ENCODE measurements at regions not wholly inside any gene's neighbourhood (a gene's known extent, or its start where the extent isn't known, plus 50 kb on each side); places are given as distances from the start of the nearest gene placed in this dataset.

- DNase-seq (ENCODE audit: low read depth, low spot score), result no peak
- Histone ChIP-seq H3K79me2 (ENCODE audit: control insufficient read depth, insufficient read depth, low read length) (no peaks in the 10 kb centered on the region), H3K36me3 (ENCODE audit: control insufficient read depth in 2 of 2, extremely low read depth in 1 of 2, insufficient read depth in 2 of 2, low read length in 2 of 2) (no peaks in the 10 kb centered on the region), H3K4me1 (ENCODE audit: control insufficient read depth, extremely low read depth, insufficient read depth, low read length) (no peaks in the 10 kb centered on the region), H3K9ac (ENCODE audit: control insufficient read depth, extremely low read depth, insufficient read depth, low read length) (no peak overlapping the region), H3K9me1 (ENCODE audit: control insufficient read depth, extremely low read depth, insufficient read depth, low read length) (no peaks in the 10 kb centered on the region), H3K27ac (ENCODE audit: control insufficient read depth, insufficient read depth, low read length) (no peak overlapping the region), H4K20me1 (ENCODE audit: control insufficient read depth, extremely low read depth, insufficient read depth, low read length) (no peaks in the 10 kb centered on the region), H3K4me3 (ENCODE audit: control insufficient read depth in 2 of 3, extremely low read depth in 1 of 3, insufficient read depth in 2 of 3, low read depth in 1 of 3, low read length in 3 of 3) (no peak overlapping the region), H3K4me2 (ENCODE audit: control insufficient read depth, extremely low read depth, insufficient read depth, low read depth, low read length) (no peak overlapping the region), H3K9me3 (ENCODE audit: control insufficient read depth, low read depth, low read length) (no peaks in the 10 kb centered on the region), H3K27me3 (ENCODE audit: control insufficient read depth, extremely low read depth, insufficient read depth, low read length) (no peaks in the 10 kb centered on the region), H2AFZ (ENCODE audit: control insufficient read depth, low read length) (no peak overlapping the region)
- TF ChIP-seq CTCF (optimal IDR thresholded peaks at IDR 0.05 in 1 of 3, IDR thresholded peaks at IDR 0.05 in 1 of 3, conservative IDR thresholded peaks at IDR 0.05 in 1 of 3; ENCODE audit: extremely low read depth in 1 of 3, insufficient read depth in 2 of 3, low read length in 3 of 3) (no peak), EZH2 (IDR thresholded peaks at IDR 0.05; ENCODE audit: low read length) (no peak)
- FAIRE-seq, result no peak
- dilution Hi-C loops (cut with MboI; ENCODE audit: extremely low pct_ligation_motif_present, low sequenced_read_pairs), result no loop called here
Observed at GRCh38 chr10:110380293-110380692, 75.6 kb upstream of the SMNDC1 start.

- TF ChIP-seq EZH2 (IDR thresholded peaks at IDR 0.05; ENCODE audit: low read length) (no peak), CTCF (optimal IDR thresholded peaks at IDR 0.05 in 1 of 3, IDR thresholded peaks at IDR 0.05 in 1 of 3, conservative IDR thresholded peaks at IDR 0.05 in 1 of 3; ENCODE audit: extremely low read depth in 1 of 3, insufficient read depth in 2 of 3, low read length in 3 of 3) (no peak)
- Histone ChIP-seq H3K27ac (ENCODE audit: control insufficient read depth, insufficient read depth, low read length) (no peak overlapping the region), H3K27me3 (ENCODE audit: control insufficient read depth, extremely low read depth, insufficient read depth, low read length) (no peaks in the 10 kb centered on the region), H3K4me3 (ENCODE audit: control insufficient read depth in 2 of 3, extremely low read depth in 1 of 3, insufficient read depth in 2 of 3, low read depth in 1 of 3, low read length in 3 of 3) (no peak overlapping the region), H3K9me3 (ENCODE audit: control insufficient read depth, low read depth, low read length) (no peaks in the 10 kb centered on the region), H4K20me1 (ENCODE audit: control insufficient read depth, extremely low read depth, insufficient read depth, low read length) (no peaks in the 10 kb centered on the region), H2AFZ (ENCODE audit: control insufficient read depth, low read length) (no peak overlapping the region), H3K4me1 (ENCODE audit: control insufficient read depth, extremely low read depth, insufficient read depth, low read length) (no peaks in the 10 kb centered on the region), H3K9me1 (ENCODE audit: control insufficient read depth, extremely low read depth, insufficient read depth, low read length) (no peaks in the 10 kb centered on the region), H3K79me2 (ENCODE audit: control insufficient read depth, insufficient read depth, low read length) (no peaks in the 10 kb centered on the region), H3K9ac (ENCODE audit: control insufficient read depth, extremely low read depth, insufficient read depth, low read length) (no peak overlapping the region), H3K36me3 (ENCODE audit: control insufficient read depth in 2 of 2, extremely low read depth in 1 of 2, insufficient read depth in 2 of 2, low read length in 2 of 2) (no peaks in the 10 kb centered on the region), H3K4me2 (ENCODE audit: control insufficient read depth, extremely low read depth, insufficient read depth, low read depth, low read length) (no peak overlapping the region)
- dilution Hi-C loops (cut with MboI; ENCODE audit: extremely low pct_ligation_motif_present, low sequenced_read_pairs), result no loop called here
- DNase-seq (ENCODE audit: low read depth, low spot score), result no peak
- no peak for FAIRE-seq
Observed at GRCh38 chr10:110382695-110383094, 78.0 kb upstream of the SMNDC1 start.

Data from keratinocyte (primary cell).